A673 (cell line): ENCODE measurements at regions not wholly inside any gene's neighbourhood (a gene's known extent, or its start where the extent isn't known, plus 50 kb on each side); places are given as distances from the start of the nearest gene placed in this dataset.

Source experiments
- CTCF ChIP-seq: fragments of 300-800, 200-600 bp; sonication (generic); conservative IDR thresholded peaks from 2 replicates; pipeline ENCODE4 v1.5.1; 2017; ENCODE audit warnings: low read depth, mild to moderate bottlenecking, antibody characterized with exemption, low read length, moderate library complexity, mixed read lengths
- EZH2 ChIP-seq: fragments of 200-600 bp; sonication (generic); IDR thresholded peaks from 2 replicates; pipeline ENCODE4 v1.6.1; 2017; ENCODE audit warnings: borderline replicate concordance, low read depth, mild to moderate bottlenecking, mixed read lengths, antibody characterized with exemption, low read length; ENCODE audit not compliant: poor library complexity, severe bottlenecking

GRCh38 chr10:121059351-121059750 is 208.2 kb downstream of the WDR11 start:
- no peak for TF ChIP-seq EZH2
- TF ChIP-seq CTCF, result no peak
